Mucosa of descending colon (tissue), 3 donors: ENCODE measurements at regions not wholly inside any gene's neighbourhood (a gene's known extent, or its start where the extent isn't known, plus 50 kb on each side); places are given as distances from the start of the nearest gene placed in this dataset.

Experiments used
- ATAC-seq: fragments of 200-7000 bp; cut with Tn5 transposase; one replicate; pipeline ENCODE4 v1.9.1; 2020; ENCODE audit warnings: mild to moderate bottlenecking, moderate library complexity
- DNase-seq, 3 donors: peaks; one replicate each; pipeline ENCODE4 v3.0.0-alpha.2; 2020
- H3K36me3 ChIP-seq: fragments of 200-600 bp; one replicate; pipeline ENCODE4 v1.8.0; 2021; ENCODE audit warnings: low read depth, mild to moderate bottlenecking
- H3K4me1 ChIP-seq: fragments of 200-600 bp; one replicate; pipeline ENCODE4 v1.8.0; 2021; ENCODE audit warnings: low read depth, mild to moderate bottlenecking
- H3K4me3 ChIP-seq: fragments of 200-600 bp; one replicate; pipeline ENCODE4 v1.8.0; 2021; ENCODE audit warnings: mild to moderate bottlenecking
- H3K9me3 ChIP-seq: fragments of 200-600 bp; one replicate; pipeline ENCODE4 v1.8.0; 2021; ENCODE audit warnings: mild to moderate bottlenecking
- intact Hi-C, 2 donors: fragments of 100-400 bp; cut with DNase I in 1 of 2; cut with micrococcal nuclease in 1 of 2; formaldehyde crosslinking; loops; one replicate each; pipeline versions ENCODE4 v1.11.0 to v1.11.1; 2022; cut with DNase I, micrococcal nuclease
- TF ChIP-seq, protein P1 (sequence below): fragments of 200-600 bp; IDR thresholded peaks from one replicate; pipeline ENCODE4 v1.8.0; 2022; ENCODE audit warnings: antibody characterized with exemption, mild to moderate bottlenecking
- donor health status: DM: no; HTN: no; CAD: no; lungs with moderate emphysema.
- donor health status: DM: no; HTN: no; CAD: no.
- donor health status: DM: no; HTN: yes; CAD: no.

GRCh38 chr4:136156947-136157346 is 1375.3 kb downstream of the PCDH18 start:
- intact Hi-C loops = no loop called here
- TF ChIP-seq, protein P1, sequence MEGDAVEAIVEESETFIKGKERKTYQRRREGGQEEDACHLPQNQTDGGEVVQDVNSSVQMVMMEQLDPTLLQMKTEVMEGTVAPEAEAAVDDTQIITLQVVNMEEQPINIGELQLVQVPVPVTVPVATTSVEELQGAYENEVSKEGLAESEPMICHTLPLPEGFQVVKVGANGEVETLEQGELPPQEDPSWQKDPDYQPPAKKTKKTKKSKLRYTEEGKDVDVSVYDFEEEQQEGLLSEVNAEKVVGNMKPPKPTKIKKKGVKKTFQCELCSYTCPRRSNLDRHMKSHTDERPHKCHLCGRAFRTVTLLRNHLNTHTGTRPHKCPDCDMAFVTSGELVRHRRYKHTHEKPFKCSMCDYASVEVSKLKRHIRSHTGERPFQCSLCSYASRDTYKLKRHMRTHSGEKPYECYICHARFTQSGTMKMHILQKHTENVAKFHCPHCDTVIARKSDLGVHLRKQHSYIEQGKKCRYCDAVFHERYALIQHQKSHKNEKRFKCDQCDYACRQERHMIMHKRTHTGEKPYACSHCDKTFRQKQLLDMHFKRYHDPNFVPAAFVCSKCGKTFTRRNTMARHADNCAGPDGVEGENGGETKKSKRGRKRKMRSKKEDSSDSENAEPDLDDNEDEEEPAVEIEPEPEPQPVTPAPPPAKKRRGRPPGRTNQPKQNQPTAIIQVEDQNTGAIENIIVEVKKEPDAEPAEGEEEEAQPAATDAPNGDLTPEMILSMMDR = no peak
- ATAC-seq = no peak
- Histone ChIP-seq H3K4me3 (no peak overlapping the region), H3K36me3 (no peaks in the 10 kb centered on the region), H3K9me3 (peaks cover 3% of the 10 kb centered on the region), H3K4me1 (no peaks in the 10 kb centered on the region)
- DNase-seq = no peak

DNA sequence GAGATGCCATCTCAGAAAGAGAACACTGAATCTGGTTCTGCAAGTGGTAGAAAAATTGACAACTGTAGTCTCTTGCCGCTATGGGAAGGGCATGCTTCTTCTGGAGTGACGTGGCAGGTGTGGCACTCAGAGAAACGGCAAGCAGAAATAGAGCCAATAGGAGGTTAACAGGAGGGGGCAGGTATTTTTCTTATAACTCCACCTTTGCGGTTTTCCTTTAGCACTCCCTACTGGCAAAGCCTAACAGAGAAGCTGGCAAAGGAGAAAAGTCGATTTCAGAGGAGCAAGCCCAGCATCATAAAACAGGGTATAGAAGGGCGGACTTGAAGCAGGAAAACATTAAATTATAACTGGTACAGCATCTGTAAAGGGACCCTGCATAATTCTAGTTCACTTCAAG is 1382.2 kb downstream of the PCDH18 start:
- Histone ChIP-seq H3K4me3 (no peak overlapping the region), H3K36me3 (no peaks in the 10 kb centered on the region), H3K4me1 (no peaks in the 10 kb centered on the region), H3K9me3 (peaks cover 9% of the 10 kb centered on the region)
- TF ChIP-seq, protein P1 = no peak
- intact Hi-C loops = no loop called here
- ATAC-seq (no peak), DNase-seq (no peak)

- Histone ChIP-seq H3K36me3 (no peaks in the 10 kb centered on the region), H3K4me1 (no peaks in the 10 kb centered on the region), H3K4me3 (no peak overlapping the region), H3K9me3 (no peaks in the 10 kb centered on the region)
- TF ChIP-seq, protein P1 = no peak
- DNase-seq (no peak), ATAC-seq (no peak)
- intact Hi-C loops = no loop called here
These were observed 1395.7 kb downstream of the PCDH18 start for GRCh38 chr4:136136601-136137000.

- Histone ChIP-seq H3K9me3 (no peaks in the 10 kb centered on the region), H3K4me1 (no peaks in the 10 kb centered on the region), H3K4me3 (no peak overlapping the region), H3K36me3 (no peaks in the 10 kb centered on the region)
- ATAC-seq (no peak), DNase-seq (no peak)
- TF ChIP-seq, protein P1 = no peak
- intact Hi-C loops = no loop called here
These were observed 1408.0 kb downstream of the PCDH18 start for GRCh38 chr4:136124251-136124745.

GRCh38 chr4:136121426-136121825 is 1410.9 kb downstream of the PCDH18 start:
- Histone ChIP-seq H3K36me3 (no peaks in the 10 kb centered on the region), H3K4me1 (no peaks in the 10 kb centered on the region), H3K9me3 (no peaks in the 10 kb centered on the region), H3K4me3 (no peak overlapping the region)
- ATAC-seq = no peak
- intact Hi-C loops = no loop called here
- TF ChIP-seq, protein P1 = no peak
- DNase-seq = no peak

DNA sequence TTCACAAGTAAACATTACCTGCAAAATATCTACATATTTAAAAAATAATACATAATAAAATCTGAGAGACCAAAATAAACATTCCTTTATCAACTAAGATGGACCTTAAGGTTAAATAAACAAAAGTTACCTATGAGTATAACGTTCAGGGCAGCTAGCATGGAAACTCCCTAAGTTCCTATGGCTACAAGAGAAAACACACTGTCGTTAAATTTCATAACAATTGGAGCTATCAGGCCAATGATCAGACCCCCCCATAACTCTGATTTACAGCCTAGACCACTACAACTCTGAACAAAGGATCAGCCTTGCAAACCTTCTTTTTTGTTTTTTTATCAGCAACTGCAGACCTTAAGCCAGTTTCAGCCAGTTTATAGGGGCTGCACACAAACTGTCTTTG is 1418.4 kb downstream of the PCDH18 start:
- no peaks in the 10 kb centered on the region for H3K4me1 ChIP-seq
- no peak for ATAC-seq
- intact Hi-C loops = no loop called here
- no peak overlapping the region for H3K4me3 ChIP-seq
- TF ChIP-seq, protein P1 = no peak
- no peaks in the 10 kb centered on the region for H3K36me3 ChIP-seq
- no peak for DNase-seq
- H3K9me3 ChIP-seq = no peaks in the 10 kb centered on the region
